ENCODE measurements at regions not wholly inside any gene's neighbourhood (a gene's known extent, or its start where the extent isn't known, plus 50 kb on each side); places are given as distances from the start of the nearest gene placed in this dataset.

- no peak for TF ChIP-seq ZNF157 (tag by site-specific recombination; IDR thresholded peaks at IDR 0.05)
- no peak for TF ChIP-seq ZNF184 (tag by site-specific recombination; IDR thresholded peaks at IDR 0.05)
- TF ChIP-seq ZNF433 (tag by site-specific recombination; IDR thresholded peaks at IDR 0.05; ENCODE audit: low read depth): no peak
- no peak for TF ChIP-seq ZNF658 (tag by site-specific recombination; IDR thresholded peaks at IDR 0.05)
- no peak for TF ChIP-seq GFI1B (tag by site-specific recombination; IDR thresholded peaks at IDR 0.05)
- no peak for TF ChIP-seq CTCF (tag by site-specific recombination; IDR thresholded peaks at IDR 0.05)
- TF ChIP-seq ZNF23 (tag by site-specific recombination; IDR thresholded peaks at IDR 0.05; ENCODE audit: borderline replicate concordance): no peak
Measured at GRCh38 chr3:194995334-194995733, 275.6 kb downstream of the XXYLT1 start.
